Uterus (tissue), 3 donors: ENCODE measurements at regions not wholly inside any gene's neighbourhood (a gene's known extent, or its start where the extent isn't known, plus 50 kb on each side); places are given as distances from the start of the nearest gene placed in this dataset.

ENCODE experiments used
- DNase-seq, 2 donors: peaks; one replicate each; pipeline ENCODE4 v3.0.0-alpha.2; 2019 to 2020
- H3K27ac ChIP-seq, 2 donors: fragments of 200-600 bp; sonication (generic); 1 replicate in 1 of 2; 2 replicates in 1 of 2; pipeline ENCODE4 v1.5.1; 2016 to 2018
- H3K27me3 ChIP-seq, 2 donors: fragments of 200-600 bp; sonication (generic); one replicate each; pipeline ENCODE4 v1.5.1; 2018 to 2019; ENCODE audit warnings: control low read depth in 1 of 2
- H3K36me3 ChIP-seq, 2 donors: fragments of 200-600 bp; sonication (generic); one replicate each; pipeline ENCODE4 v1.5.1; 2019; ENCODE audit warnings: control low read depth in 1 of 2
- H3K4me1 ChIP-seq, 2 donors: fragments of 200-600 bp; sonication (generic); one replicate each; pipeline ENCODE4 v1.5.1; 2018 to 2019; ENCODE audit warnings: control low read depth in 1 of 2
- H3K4me3 ChIP-seq, 2 donors: fragments of 200-600 bp; sonication (generic); 1 replicate in 1 of 2; 2 replicates in 1 of 2; pipeline ENCODE4 v1.5.1; 2018 to 2019; ENCODE audit warnings: mild to moderate bottlenecking in 1 of 2
- H3K9me3 ChIP-seq, 2 donors: fragments of 200-600 bp; sonication (generic); one replicate each; pipeline ENCODE4 v1.5.1; 2019; ENCODE audit warnings: control low read depth in 1 of 2
- POLR2A ChIP-seq, 2 donors: fragments of 450-650 bp; IDR thresholded peaks; one replicate each; pipeline ENCODE4 v1.6.1; 2016; ENCODE audit warnings: antibody characterized with exemption in 2 of 2, mild to moderate bottlenecking in 1 of 2, moderate library complexity in 1 of 2
- intact Hi-C: fragments of 100-400 bp; cut with DNase I; formaldehyde crosslinking; loops from one replicate; pipeline ENCODE4 v1.15.1; 2023; ENCODE audit warnings: low total_unique reads
- TF ChIP-seq, protein P1 (sequence below), 4 experiments: fragments of 200-600 bp in 2 of 4; fragments of 450-650 bp in 2 of 4; sonication (generic) in 2 of 4; IDR thresholded peaks; one replicate each; pipeline ENCODE4 v1.5.1; 2016 to 2019; ENCODE audit warnings: antibody characterized with exemption in 4 of 4, mild to moderate bottlenecking in 2 of 4, moderate library complexity in 1 of 4
- donor health status: DM: yes; HTN: yes; CAD: no.

DNA sequence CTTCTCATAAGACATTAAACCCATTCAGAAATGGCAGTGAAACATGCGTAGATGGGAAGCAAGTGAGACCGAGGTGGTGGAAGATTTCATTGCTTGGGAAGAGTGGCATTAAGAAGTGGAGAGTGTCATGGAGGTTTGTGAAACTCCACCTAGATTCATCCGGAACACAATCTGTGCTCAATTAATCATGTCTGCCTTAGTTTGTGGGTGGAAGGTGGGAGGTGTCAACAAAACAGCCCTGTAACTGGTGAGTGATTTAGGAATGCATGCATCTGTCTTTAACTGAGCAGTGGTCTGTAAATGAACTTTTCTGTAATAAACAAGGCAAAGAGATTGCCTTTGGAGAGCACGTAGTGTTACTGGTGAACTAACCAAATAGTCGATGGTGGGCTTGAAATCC is 113.7 kb downstream of the WNT5A start:
- H3K27me3 ChIP-seq, result no peaks in the 10 kb centered on the region
- no peaks in the 10 kb centered on the region for H3K9me3 ChIP-seq
- H3K27ac ChIP-seq, result no peak overlapping the region
- peaks cover 0 to 3% of the 10 kb centered on the region in 2 donors for H3K4me1 ChIP-seq
- DNase-seq, result no peak
- intact Hi-C loops, result no loop called here
- no peaks in the 10 kb centered on the region for H3K36me3 ChIP-seq
- no peak overlapping the region for H3K4me3 ChIP-seq
- TF ChIP-seq, protein P1, sequence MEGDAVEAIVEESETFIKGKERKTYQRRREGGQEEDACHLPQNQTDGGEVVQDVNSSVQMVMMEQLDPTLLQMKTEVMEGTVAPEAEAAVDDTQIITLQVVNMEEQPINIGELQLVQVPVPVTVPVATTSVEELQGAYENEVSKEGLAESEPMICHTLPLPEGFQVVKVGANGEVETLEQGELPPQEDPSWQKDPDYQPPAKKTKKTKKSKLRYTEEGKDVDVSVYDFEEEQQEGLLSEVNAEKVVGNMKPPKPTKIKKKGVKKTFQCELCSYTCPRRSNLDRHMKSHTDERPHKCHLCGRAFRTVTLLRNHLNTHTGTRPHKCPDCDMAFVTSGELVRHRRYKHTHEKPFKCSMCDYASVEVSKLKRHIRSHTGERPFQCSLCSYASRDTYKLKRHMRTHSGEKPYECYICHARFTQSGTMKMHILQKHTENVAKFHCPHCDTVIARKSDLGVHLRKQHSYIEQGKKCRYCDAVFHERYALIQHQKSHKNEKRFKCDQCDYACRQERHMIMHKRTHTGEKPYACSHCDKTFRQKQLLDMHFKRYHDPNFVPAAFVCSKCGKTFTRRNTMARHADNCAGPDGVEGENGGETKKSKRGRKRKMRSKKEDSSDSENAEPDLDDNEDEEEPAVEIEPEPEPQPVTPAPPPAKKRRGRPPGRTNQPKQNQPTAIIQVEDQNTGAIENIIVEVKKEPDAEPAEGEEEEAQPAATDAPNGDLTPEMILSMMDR (IDR thresholded peaks at IDR 0.05), result no peak
- no peak for TF ChIP-seq POLR2A (IDR thresholded peaks at IDR 0.05)

DNA sequence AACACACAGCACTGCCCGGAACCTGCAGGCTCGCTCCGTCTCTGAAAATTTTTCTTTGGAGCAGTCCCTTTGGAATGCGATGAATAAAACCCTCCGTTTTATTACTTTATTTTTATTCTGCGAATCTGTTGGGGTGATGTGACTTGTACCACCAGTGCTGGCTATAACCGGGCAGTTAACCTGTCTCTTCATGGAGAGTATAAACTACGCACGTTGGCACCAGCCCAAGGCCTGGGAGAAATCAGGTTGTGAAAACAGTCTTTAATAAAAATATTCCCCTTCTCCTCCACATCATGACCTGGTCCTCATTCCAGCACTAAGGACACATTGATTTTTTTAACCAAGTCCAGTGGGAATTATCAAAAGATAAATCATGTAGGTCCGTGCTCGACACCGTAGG is 116.8 kb downstream of the WNT5A start:
- Histone ChIP-seq H3K4me1 (peaks cover 0 to 3% of the 10 kb centered on the region in 2 donors), H3K4me3 (no peak overlapping the region), H3K36me3 (no peaks in the 10 kb centered on the region), H3K27ac (peak overlapping the region; percentile 72 to 81), H3K9me3 (no peaks in the 10 kb centered on the region), H3K27me3 (no peaks in the 10 kb centered on the region)
- DNase-seq, result peak; percentile 79 to 94
- no peak for TF ChIP-seq POLR2A (IDR thresholded peaks at IDR 0.05)
- TF ChIP-seq, protein P1 (IDR thresholded peaks at IDR 0.05), result no peak
- intact Hi-C loops, result no loop called here

DNA sequence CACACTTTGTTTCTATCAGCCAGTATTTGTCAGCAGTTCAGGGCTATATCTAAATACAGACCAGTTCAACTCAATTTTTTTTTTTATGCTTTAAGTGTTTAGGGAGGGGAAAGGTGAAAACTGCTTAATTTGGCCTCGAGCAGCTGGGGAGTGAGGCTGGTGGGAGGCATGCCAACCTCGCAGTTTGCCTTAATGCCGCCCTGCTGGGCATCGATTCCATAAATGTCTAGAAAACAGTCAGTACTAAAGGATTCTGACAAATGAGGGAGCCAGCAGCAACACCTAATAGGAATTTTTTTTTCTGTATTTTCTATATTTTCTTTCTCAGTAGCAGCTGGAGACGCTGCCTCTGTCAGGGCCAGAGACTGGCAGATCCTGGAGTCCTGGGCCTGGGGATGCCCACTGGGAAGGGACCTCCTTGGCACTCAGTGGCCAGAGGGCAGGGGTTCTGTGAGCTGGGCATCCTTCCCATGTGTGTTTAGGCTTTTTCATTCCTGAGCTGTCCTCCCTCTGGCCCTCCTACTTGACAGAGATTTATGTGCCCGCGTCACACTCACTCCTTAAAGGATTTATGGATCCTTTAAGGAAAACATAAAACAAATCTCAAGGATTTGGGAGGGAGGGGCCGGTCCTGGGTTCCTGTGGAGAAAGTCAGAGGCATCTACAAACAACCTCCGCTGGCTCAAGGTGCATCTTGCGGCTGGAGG is 117.8 kb downstream of the WNT5A start:
- DNase-seq, result peak; percentile 59 to 73
- H3K27ac ChIP-seq, result peak overlapping the region; percentile 72 to 81
- H3K27me3 ChIP-seq, result no peaks in the 10 kb centered on the region
- no peak for TF ChIP-seq POLR2A (IDR thresholded peaks at IDR 0.05)
- TF ChIP-seq, protein P1 (IDR thresholded peaks at IDR 0.05), result no peak
- H3K36me3 ChIP-seq, result no peaks in the 10 kb centered on the region
- H3K9me3 ChIP-seq, result no peaks in the 10 kb centered on the region
- no peak overlapping the region for H3K4me3 ChIP-seq
- intact Hi-C loops, result no loop called here
- peaks cover 0 to 3% of the 10 kb centered on the region in 2 donors for H3K4me1 ChIP-seq

DNA sequence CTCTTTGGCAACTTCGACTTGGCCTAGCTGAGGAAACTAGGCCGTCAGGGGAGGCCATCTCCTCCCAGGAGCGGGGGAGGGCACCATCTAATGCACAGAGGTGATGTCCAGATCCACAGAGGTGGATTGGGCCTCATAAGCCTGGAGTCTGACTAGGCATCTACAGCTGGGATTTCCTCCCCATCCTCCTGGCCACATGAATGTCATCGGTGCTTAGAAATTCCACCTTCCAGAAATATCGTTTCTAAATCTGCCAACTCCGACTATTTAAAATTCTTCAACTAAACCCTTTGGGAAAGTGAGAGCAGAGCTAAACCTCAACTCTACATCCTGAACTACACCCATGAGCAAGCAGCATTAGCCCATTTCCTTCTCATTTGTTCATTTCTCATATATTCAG is 118.7 kb downstream of the WNT5A start:
- Histone ChIP-seq H3K4me3 (no peak overlapping the region), H3K9me3 (no peaks in the 10 kb centered on the region), H3K27me3 (no peaks in the 10 kb centered on the region), H3K4me1 (peaks cover 0 to 3% of the 10 kb centered on the region in 2 donors), H3K27ac (peak overlapping the region; percentile 44 to 81), H3K36me3 (no peaks in the 10 kb centered on the region)
- no peak for DNase-seq
- intact Hi-C loops, result no loop called here
- TF ChIP-seq, protein P1 (IDR thresholded peaks at IDR 0.05), result no peak

DNA sequence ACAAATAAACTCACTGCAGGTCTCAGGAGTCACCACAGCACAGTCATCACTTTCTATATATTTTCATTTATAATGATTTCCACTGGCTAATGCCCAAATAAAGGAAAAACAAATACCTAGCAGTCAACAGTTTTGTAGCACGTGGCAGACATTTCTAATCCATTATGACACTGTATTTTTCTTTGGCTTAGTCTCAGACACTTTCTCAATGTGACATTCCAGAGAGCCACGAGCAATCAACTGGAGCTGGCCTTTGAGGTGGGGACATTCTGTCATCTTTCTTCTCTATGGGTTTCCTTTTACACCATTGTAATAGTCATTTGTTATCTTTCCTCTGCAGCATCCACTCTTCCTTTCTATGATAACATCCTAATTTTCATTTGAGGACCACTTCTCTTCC is 119.7 kb downstream of the WNT5A start:
- Histone ChIP-seq H3K27me3 (no peaks in the 10 kb centered on the region), H3K4me3 (no peak overlapping the region), H3K9me3 (no peaks in the 10 kb centered on the region), H3K36me3 (no peaks in the 10 kb centered on the region), H3K27ac (no peak overlapping the region), H3K4me1 (peaks cover 0 to 3% of the 10 kb centered on the region in 2 donors)
- intact Hi-C loops, result no loop called here
- DNase-seq, result no peak
- TF ChIP-seq POLR2A (IDR thresholded peaks at IDR 0.05), result no peak
- TF ChIP-seq, protein P1 (IDR thresholded peaks at IDR 0.05), result no peak
